SK-N-SH (cell line): ENCODE measurements at regions not wholly inside any gene's neighbourhood (a gene's known extent, or its start where the extent isn't known, plus 50 kb on each side); places are given as distances from the start of the nearest gene placed in this dataset.

Experiments used
- CTCF ChIA-PET: fragments of 300-600, 350-600 bp; formaldehyde crosslinking; extraction: SDS; loops from one replicate; lab custom pipeline; 2021; lab: Yijun Ruan, JAX
- POLR2A ChIA-PET: fragments of 350-600 bp; sonication (Branson Sonifier 250); formaldehyde crosslinking; extraction: SDS; loops from one replicate; lab custom pipeline; 2020; ENCODE audit warnings: antibody characterized with exemption, inconsistent platforms; lab: Yijun Ruan, JAX
- DNase-seq: peaks from one replicate; pipeline ENCODE4 v3.0.0; 2012
- H2AFZ ChIP-seq: fragments of 200-600 bp; sonication (generic); 2 replicates; pipeline ENCODE4 v1.8.1; 2016; ENCODE audit warnings: antibody characterized with exemption, mild to moderate bottlenecking, low read depth
- H3F3A ChIP-seq: fragments of 200-600 bp; sonication (generic); replicated peaks from 2 replicates; pipeline ENCODE3; 2016; ENCODE audit warnings: antibody characterized with exemption, mild to moderate bottlenecking; ENCODE audit not compliant: insufficient read depth
- H3K27ac ChIP-seq, 2 experiments: fragments of 200-500 bp in 1 of 2; fragments of 200-600 bp in 1 of 2; sonication (Bioruptor generic) in 1 of 2; sonication (generic), shearing (Covaris generic) in 1 of 2; 2 replicates each; pipeline versions ENCODE4 v1.5.1 to v1.6.1; 2014 to 2016; ENCODE audit warnings: low read depth in 2 of 2, inconsistent platforms in 1 of 2, low read length in 1 of 2, mild to moderate bottlenecking in 1 of 2, mixed read lengths in 1 of 2
- H3K27me3 ChIP-seq: fragments of 200-600 bp; sonication (generic), shearing (Covaris generic); 2 replicates; pipeline ENCODE4 v1.6.1; 2016; ENCODE audit warnings: mixed run types; ENCODE audit not compliant: insufficient read depth
- H3K36me3 ChIP-seq, 2 experiments: fragments of 200-500 bp in 1 of 2; fragments of 200-600 bp in 1 of 2; sonication (Bioruptor generic) in 1 of 2; sonication (generic) in 1 of 2; replicated peaks in 1 of 2; 2 replicates each; pipeline versions ENCODE3 to v1.5.1; 2014 to 2016; ENCODE audit warnings: low read length in 1 of 2, mild to moderate bottlenecking in 1 of 2; ENCODE audit not compliant: insufficient read depth in 2 of 2, control insufficient read depth in 1 of 2
- H3K4me1 ChIP-seq, 2 experiments: fragments of 200-500 bp in 1 of 2; fragments of 200-600 bp in 1 of 2; sonication (Bioruptor generic) in 1 of 2; sonication (generic), shearing (Covaris generic) in 1 of 2; 2 replicates each; pipeline versions ENCODE4 v1.5.1 to v1.6.1; 2014 to 2016; ENCODE audit warnings: low read depth in 1 of 2, low read length in 1 of 2, mixed run types in 1 of 2; ENCODE audit not compliant: insufficient read depth in 2 of 2, control insufficient read depth in 1 of 2
- H3K4me2 ChIP-seq: fragments of 200-600 bp; sonication (generic), shearing (Covaris generic); 2 replicates; pipeline ENCODE4 v1.6.1; 2017; ENCODE audit warnings: mixed run types
- H3K4me3 ChIP-seq, 2 experiments: fragments of 200-500 bp in 1 of 2; fragments of 200-600 bp in 1 of 2; sonication (Bioruptor generic) in 1 of 2; sonication (generic), shearing (Covaris generic) in 1 of 2; 2 replicates each; pipeline versions ENCODE4 v1.5.1 to v1.8.1; 2014 to 2016; ENCODE audit warnings: low read depth in 2 of 2, inconsistent platforms in 1 of 2, low read length in 1 of 2, mild to moderate bottlenecking in 1 of 2, mixed read lengths in 1 of 2, moderate library complexity in 1 of 2
- H3K79me2 ChIP-seq: fragments of 200-600 bp; sonication (generic); 2 replicates; pipeline ENCODE4 v1.8.1; 2017; ENCODE audit warnings: mild to moderate bottlenecking; ENCODE audit not compliant: insufficient read depth
- H3K9ac ChIP-seq: fragments of 200-600 bp; sonication (generic); 2 replicates; pipeline ENCODE4 v1.6.1; 2017; ENCODE audit warnings: mixed run types
- H3K9me2 ChIP-seq: fragments of 200-600 bp; sonication (generic); 2 replicates; pipeline ENCODE4 v1.6.1; 2017; ENCODE audit warnings: mixed run types
- H3K9me3 ChIP-seq: fragments of 200-600 bp; sonication (generic); 2 replicates; pipeline ENCODE4 v1.6.1; 2017; ENCODE audit warnings: mixed run types, mild to moderate bottlenecking, moderate library complexity
- H4K20me1 ChIP-seq: fragments of 200-600 bp; sonication (generic); 2 replicates; pipeline ENCODE4 v1.6.1; 2017; ENCODE audit warnings: mild to moderate bottlenecking, mixed run types; ENCODE audit not compliant: insufficient read depth
- FOSL2 ChIP-seq: IDR thresholded peaks from 2 replicates; pipeline ENCODE4 v1.4.0; 2012; ENCODE audit warnings: low read depth, mild to moderate bottlenecking, moderate library complexity, borderline replicate concordance
- FOXM1 ChIP-seq: IDR thresholded peaks from 2 replicates; pipeline ENCODE4 v1.4.0; 2012; ENCODE audit warnings: low read depth, mild to moderate bottlenecking
- MEF2A ChIP-seq: IDR thresholded peaks from 2 replicates; pipeline ENCODE4 v1.4.0; 2012; ENCODE audit warnings: low read depth, borderline replicate concordance
- MXI1 ChIP-seq: IDR thresholded peaks from 2 replicates; pipeline ENCODE4 v1.6.1; 2012; ENCODE audit warnings: mild to moderate bottlenecking, low read depth, low read length, improper control_type of control experiment
- RCOR1 ChIP-seq: fragments of 150-350 bp; IDR thresholded peaks from 2 replicates; pipeline ENCODE4 v1.6.1; 2017; ENCODE audit warnings: antibody characterized with exemption, low read length
- REST ChIP-seq: IDR thresholded peaks from 2 replicates; pipeline ENCODE4 v1.6.1; 2012; ENCODE audit warnings: mild to moderate bottlenecking, low read depth, low read length, moderate library complexity
- SMC3 ChIP-seq: IDR thresholded peaks from 2 replicates; pipeline ENCODE4 v1.6.1; 2012; ENCODE audit warnings: low read depth, low read length, improper control_type of control experiment
- TCF12 ChIP-seq: IDR thresholded peaks from 2 replicates; pipeline ENCODE4 v1.4.0; 2012
- ZBTB33 ChIP-seq: IDR thresholded peaks from 2 replicates; pipeline ENCODE4 v1.4.0; 2012; ENCODE audit warnings: low read depth, borderline replicate concordance
- WGBS: methylation state at CpG from one replicate; pipeline ENCODE4 v1.1.6; 2017; ENCODE audit warnings: low lambda C conversion rate; 5-methylcytosine and 5-hydroxymethylcytosine counted together

GRCh38 chr3:30498587-30498967 lies 107.8 kb upstream of the TGFBR2 start:
- Histone ChIP-seq H3K4me2 (no peak overlapping the region), H3K4me3 (no peak overlapping the region), H3K4me1 (peaks cover 0 to 2% of the 10 kb centered on the region in 2 experiments; a peak in 3 of 4 replicates), H2AFZ (no peak overlapping the region), H3K27ac (no peak overlapping the region), H3F3A (peaks cover 17% of the 10 kb centered on the region), H3K9me2 (no peaks in the 10 kb centered on the region), H3K27me3 (no peaks in the 10 kb centered on the region), H3K79me2 (no peaks in the 10 kb centered on the region), H4K20me1 (no peaks in the 10 kb centered on the region), H3K9ac (no peak overlapping the region), H3K36me3 (no peaks in the 10 kb centered on the region), H3K9me3 (no peaks in the 10 kb centered on the region)
- 100% methylated on average over 1 of the region's 1 CpG for WGBS
- TF ChIP-seq REST (no peak), FOSL2 (no peak), MEF2A (no peak), RCOR1 (no peak)
- POLR2A ChIA-PET: no interaction called here
- DNase-seq: no peak
- CTCF ChIA-PET: no interaction called here

GRCh38 chr3:30500666-30501399 lies 105.6 kb upstream of the TGFBR2 start:
- Histone ChIP-seq H3K27me3 (no peaks in the 10 kb centered on the region), H3K27ac (no peak overlapping the region), H3K9me2 (no peaks in the 10 kb centered on the region), H3K9me3 (no peaks in the 10 kb centered on the region), H3K79me2 (no peaks in the 10 kb centered on the region), H4K20me1 (no peaks in the 10 kb centered on the region), H3K4me1 (peaks cover 0 to 2% of the 10 kb centered on the region in 2 experiments; a peak in 3 of 4 replicates), H3K4me2 (no peak overlapping the region), H3F3A (peaks cover 14% of the 10 kb centered on the region), H3K36me3 (no peaks in the 10 kb centered on the region), H3K4me3 (no peak overlapping the region), H2AFZ (no peak overlapping the region), H3K9ac (no peak overlapping the region)
- TF ChIP-seq FOXM1 (no peak), ZBTB33 (no peak), TCF12 (no peak), SMC3 (no peak), MXI1 (no peak)
- ChIA-PET CTCF (no interaction called here), POLR2A (no interaction called here)
- no peak for DNase-seq
- WGBS: 94% methylated on average over 7 of the region's 7 CpGs
